Pulmonary artery endothelial cell (primary cell): ENCODE measurements at regions not wholly inside any gene's neighbourhood (a gene's known extent, or its start where the extent isn't known, plus 50 kb on each side); places are given as distances from the start of the nearest gene placed in this dataset.

ENCODE experiments used
- DNase-seq: peaks from one replicate; pipeline ENCODE4 v3.0.0-alpha.2; 2011; ENCODE audit warnings: low read depth, low spot score

GRCh38 chr11:123258877-123259276 is 63.8 kb upstream of the CLMP start:
- no peak for DNase-seq

GRCh38 chr11:123257370-123257769 is 62.3 kb upstream of the CLMP start:
- no peak for DNase-seq

- no peak for DNase-seq
Measured at GRCh38 chr11:123255909-123256308, 60.9 kb upstream of the CLMP start.

DNA sequence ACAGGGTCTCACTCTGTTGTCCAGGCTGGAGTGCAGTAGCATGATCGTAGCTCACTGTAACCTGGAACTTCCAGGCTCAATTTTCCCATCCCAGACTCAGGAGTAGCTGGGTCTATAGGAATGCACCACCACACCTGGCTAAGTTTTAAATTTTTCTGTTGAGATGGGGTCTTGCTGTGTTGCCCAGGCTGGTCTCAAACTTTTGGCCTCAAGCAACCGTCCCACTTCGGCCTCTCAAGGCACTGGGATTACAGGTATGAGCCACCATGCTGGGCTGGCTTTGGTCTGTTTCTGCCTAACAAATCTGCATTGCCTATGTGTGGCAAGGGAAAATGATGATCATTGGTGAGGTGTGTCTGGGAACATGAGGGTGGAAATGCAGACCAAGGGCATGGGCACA is 59.3 kb upstream of the CLMP start:
- DNase-seq, result no peak

DNA sequence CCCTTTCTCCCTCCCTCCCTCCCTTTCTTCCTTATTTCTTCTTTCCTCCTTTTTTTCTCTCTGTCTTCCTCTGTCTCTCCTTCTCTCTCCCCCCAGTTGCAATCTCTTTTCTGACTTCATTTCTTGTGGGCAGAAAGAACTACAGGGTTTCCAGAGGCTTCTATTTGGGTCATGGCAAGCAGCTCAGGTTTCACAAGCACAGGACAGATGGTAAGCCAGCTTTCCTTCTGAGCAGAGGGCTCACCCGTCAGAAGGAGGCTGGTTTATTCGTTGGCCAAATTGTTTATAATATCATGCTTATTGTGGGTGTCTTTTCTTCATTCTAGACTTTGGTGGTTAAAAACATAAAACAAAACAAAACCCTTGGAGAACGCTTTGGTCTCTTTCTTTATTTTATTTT is 58.9 kb upstream of the CLMP start:
- no peak for DNase-seq

- no peak for DNase-seq
Measured at GRCh38 chr11:123253223-123253622, 58.2 kb upstream of the CLMP start.

DNA sequence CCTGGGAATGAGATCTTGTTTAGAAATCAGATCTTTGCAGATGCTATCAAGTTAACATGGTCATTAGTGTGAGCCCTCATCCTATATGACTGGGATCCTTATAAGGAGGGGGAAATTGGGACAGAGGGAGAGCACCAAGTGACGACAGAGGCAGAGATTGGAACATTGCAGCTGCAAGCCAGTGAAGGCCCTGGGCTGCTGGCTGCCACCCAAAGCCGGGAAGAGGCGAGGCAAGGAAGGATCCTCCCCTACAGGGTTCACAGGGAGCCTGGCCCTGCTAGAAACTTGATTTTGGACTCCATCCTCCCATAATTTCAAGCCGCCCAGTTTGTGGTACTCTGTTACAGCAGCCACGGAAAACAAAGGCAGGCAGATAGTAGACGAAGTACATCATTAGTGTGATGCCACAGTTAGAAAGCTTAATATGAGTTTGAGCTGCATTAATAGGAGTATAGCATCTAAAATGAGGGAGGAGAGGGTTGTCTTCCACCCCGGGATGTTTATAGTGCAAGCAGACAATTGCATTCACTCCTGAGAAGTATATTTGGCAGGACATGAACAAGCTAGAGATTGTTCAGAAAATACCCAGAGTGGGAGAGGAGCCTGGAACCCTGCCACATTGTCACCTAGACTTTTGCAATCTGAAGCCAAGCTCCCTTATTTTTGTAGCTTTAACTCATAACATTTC is 56.8 kb upstream of the CLMP start:
- DNase-seq, result no peak

DNA sequence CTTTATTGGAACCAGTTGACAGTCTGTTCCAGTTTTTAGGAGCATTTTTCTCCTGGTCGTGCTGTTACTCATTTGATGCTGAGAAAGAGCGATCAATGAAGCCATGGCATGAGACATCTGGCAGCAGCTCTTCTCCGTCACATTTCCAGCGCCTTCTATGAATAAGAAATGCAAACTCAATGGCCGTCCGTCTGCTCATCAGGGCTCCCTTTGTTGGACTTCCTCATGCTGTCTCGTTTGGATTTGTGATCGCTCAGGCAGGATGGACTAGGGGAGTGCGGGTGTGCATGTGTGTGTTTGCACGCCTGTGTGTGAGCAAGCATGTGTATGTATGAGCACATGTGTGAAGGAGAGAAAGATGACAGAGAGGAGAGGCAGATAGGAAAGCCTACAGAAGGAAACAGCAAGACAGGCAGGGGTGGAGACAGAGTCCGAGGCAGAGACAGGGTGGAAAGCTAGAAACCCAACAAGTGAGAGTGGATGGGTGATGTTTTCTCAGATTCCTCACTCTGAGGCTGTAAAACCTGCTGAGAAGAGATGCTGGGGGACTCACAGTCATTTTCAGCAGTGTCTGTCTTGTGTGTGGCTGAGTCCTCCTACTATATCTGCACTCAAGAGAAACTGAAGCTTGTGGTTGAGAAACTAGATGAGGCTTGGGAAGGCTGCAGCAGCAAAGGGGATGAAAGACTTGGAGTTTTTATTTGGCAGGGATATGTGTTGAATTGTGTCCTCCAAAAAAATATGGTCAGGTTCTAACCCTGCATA is 56.0 kb upstream of the CLMP start:
- no peak for DNase-seq

- no peak for DNase-seq
Measured at GRCh38 chr11:123249354-123249753, 54.3 kb upstream of the CLMP start.

DNA sequence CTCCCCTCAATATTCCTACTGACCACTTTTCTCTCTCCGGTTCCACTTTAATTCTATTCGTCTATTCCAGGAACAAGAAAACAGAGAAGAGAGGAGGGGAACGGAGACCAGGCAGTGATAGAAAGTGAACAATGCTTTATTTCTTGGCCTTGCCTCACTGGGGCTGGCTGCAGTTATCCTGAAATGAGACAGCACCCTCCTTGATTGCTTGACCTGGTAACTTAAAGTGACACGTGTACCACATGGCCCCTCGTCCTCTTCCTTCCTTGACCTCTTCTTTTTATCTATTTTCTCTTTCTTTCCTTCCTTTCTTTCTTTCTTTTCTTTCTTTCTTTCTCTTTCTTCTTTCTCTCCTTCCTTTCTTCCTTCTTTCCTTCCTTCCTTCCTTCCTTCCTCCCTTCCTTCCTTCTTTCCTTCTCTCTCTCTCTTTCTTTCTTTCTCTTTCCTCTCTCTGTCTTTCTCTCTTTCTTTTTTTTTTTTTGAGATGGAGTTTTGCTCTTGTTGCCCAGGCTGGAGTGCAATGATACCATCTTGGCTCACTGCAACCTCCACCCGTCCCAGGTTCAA is 52.8 kb upstream of the CLMP start:
- DNase-seq, result no peak

GRCh38 chr11:123247496-123247799 is 52.4 kb upstream of the CLMP start:
- no peak for DNase-seq

DNA sequence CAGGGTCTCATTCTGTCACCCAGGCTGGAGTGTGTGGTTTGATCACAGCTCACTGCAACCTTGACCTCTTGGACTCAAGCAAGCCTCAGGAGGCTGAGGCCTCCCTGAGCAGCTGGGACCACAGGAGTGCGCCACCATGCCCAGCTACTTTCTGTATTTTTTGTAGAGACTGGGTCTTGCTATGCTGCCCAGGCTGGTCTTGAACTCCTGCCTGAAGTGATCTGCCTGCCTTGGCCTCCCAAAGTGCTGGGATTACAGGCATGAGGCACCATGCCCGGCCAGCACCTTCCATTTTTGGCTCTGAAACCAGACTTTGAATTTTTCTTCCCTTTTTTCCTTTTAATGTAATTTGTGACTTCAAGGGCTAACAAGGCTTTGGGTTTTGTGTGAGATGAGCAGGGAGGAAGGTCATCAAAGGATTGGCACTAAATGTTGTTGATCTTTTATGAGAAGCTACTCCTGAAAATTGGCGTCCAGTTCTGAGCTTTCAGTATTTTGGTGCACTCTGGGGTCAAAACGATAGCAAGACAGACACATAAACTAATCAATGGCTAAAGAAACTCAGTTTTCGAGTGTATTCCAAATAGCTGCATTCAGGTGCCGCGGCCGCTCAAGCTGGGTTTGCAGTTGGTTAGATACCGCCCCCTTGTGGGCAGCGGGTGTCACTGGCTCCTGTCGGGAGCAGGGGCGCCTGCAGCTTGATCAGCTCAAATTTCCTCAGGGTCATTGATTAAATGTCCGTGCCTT is 51.9 kb upstream of the CLMP start:
- DNase-seq, result peak; percentile 27

DNA sequence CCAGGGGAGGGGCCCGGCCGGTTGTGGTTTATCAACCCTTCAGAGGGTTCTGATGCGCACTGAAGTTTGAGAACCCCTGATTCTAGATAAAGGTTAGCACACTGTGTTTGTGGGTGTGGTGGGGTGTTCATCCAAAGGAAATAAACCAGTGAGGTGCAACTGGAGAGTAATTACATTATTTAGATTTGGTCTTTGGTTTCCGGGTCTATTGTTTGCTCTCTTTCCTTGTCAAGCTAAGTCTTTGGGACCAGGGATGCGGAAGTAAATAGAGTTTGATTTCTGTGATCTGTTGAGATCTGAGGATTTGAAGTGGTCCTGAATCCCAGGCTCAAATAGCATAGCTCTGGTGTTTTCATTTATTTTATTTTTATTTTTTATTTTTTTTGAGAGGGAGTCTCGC is 50.5 kb upstream of the CLMP start:
- DNase-seq, result no peak
